HG02852 (cell line): ENCODE measurements at regions not wholly inside any gene's neighbourhood (a gene's known extent, or its start where the extent isn't known, plus 50 kb on each side); places are given as distances from the start of the nearest gene placed in this dataset.
A peak's percentile ranks its signal among the peaks of the same experiment; 100 is the strongest.
"Not testable (repeated sequence)": the region's sequence is repeated elsewhere in the genome, so short reads cannot be mapped to it uniquely, and the experiment has no call there.

Experiments used
- ATAC-seq: cut with Tn5 transposase; IDR thresholded peaks from one replicate; pipeline ENCODE4 v1.9.1; 2021; ENCODE audit warnings: mild to moderate bottlenecking, moderate library complexity; ENCODE audit not compliant: unreplicated experiment

DNA sequence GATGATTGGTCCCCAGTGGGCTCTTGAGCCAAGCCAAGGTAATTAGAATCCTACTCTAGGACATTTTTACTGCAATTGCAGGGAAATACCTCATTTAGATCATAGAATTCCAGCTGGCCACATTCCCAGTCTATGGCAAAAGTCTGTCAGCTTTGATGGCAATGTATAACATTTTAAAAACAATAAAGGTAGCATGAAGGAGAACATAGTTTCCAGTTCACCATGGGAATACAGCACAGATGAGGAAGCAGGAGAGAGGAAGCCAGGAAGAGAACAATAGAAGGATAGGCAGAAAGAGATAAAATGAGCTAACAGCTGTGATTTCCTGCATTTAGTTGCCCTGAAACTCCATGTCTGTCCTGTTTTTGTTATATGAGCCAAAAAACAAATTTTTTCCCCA, 897.3 kb upstream of the DDX18 start:
- ATAC-seq = no peak

DNA sequence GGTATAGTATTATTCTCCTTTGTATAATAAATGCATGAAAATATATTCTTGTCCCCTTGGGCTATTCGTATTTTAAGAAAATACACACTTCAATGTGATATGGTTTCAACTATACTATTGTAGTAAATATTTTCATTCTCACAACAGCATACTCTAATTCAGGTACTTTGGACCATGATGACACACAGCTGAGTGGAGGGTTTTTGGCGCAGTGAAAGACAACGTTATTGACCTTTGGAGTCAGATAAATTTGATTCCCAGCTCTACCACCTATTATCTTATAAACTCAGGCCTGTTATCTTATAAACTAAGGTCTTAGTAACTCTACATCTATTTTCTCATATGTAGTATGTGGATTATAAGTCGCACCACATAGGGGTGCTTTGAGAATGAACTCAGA, 895.9 kb upstream of the DDX18 start:
- no peak for ATAC-seq

DNA sequence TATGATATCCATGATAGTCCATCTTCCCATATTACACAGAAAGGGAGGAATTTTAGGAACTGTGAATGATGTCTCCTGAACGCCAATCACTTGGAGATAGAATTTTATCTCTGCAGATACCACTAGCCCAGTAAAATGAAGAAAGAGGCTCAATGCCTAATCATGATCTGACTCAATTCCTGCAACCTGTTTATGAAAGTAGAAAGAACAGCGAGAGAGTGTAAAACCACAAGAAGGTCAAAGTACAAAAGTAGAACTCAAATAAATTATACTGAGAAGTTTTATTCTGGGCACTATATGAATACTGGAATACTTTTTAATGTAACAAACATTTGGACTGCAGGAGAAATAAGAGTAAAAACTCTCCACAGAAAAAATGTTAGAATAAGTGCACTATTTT, 892.1 kb upstream of the DDX18 start:
- no peak for ATAC-seq

DNA sequence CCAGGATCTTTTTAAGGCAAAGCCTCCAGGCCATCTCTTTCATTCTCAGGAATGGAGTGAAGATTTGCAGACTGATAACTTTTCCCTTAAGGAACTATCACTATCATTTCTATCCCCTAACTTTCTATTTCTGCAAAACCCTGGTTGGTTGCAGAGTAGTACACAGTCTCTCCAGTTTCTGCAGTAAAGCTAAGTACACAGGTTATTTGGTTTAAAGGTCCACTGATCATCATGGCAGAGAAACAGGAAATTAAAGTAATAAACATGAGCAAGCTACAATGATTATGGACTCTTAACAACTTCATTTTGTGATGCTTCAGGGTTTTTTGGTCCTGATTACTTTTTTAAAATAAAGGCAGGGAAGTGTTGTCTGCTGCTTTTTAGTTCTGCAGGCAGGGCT, 890.0 kb upstream of the DDX18 start:
- ATAC-seq = no peak

DNA sequence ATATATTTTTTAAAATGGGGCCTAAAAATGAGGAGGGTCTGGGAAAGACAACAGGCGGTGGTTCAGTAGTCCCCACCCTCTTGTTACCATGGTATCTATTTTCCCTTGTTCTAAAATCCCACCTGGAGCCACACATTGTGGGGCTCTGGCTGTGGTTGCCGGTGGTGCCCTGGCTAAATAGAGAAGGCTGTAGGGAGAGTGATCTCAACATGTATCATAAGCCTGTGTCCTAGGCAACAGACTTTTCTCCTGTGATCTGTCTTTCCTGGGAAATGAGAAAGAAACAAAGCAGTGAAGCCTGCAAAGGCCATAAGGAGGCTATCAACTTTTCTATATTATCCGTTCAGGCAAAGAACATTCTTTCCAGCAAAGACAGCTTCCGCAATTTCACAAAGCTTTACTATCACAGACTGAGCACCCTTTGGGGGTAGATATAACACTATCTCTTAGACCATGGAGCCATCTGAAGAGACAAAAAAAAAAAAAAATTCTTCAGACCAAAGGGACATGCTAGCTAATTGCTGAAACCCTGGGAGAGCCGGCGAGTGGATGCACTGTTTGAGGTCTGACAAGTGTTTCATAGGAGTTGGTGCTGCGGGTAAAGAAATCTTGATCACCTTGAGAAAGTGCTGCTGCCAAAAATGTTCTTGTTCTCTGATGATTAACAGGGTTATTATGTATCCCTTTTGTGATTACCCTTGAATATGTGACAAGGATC, 879.2 kb upstream of the DDX18 start:
- ATAC-seq = no peak

DNA sequence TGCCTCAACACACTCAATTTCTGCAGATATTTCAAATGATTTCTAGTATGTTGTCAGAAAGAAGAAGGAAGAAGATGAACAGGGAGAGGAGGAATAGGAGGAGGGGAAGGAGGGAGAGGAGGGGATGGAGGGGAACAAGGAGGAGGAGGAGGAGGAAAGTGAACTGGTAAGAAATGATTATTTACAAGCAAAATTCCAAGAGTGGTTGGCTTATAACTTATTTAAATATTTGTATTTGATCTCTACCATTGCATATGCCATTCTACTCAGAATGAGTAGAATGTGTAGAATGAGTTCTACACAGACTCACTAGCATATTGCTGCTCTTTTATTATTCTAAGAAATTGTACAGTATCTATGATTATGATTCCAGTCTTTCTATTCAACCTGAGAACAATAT, 866.2 kb upstream of the DDX18 start:
- no peak for ATAC-seq

DNA sequence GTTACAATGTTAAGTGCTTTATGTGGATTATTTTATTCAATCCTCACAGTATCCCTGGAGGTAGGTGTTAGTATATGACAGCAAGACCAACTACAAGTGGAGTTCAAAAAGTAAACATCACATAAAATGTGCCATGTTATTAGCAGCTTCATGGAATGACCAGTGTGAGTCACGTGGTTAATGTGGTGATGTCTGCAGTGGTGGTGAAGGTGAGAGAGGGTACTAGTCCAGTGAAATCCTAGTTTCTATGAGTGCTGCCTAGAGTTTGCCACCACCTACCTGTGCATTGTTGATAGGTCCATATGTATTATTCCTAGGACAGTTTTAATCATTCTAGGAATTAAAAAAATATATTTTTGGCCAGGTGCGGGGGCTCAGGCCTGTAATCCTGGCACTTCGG, 865.2 kb upstream of the DDX18 start:
- ATAC-seq = no peak

DNA sequence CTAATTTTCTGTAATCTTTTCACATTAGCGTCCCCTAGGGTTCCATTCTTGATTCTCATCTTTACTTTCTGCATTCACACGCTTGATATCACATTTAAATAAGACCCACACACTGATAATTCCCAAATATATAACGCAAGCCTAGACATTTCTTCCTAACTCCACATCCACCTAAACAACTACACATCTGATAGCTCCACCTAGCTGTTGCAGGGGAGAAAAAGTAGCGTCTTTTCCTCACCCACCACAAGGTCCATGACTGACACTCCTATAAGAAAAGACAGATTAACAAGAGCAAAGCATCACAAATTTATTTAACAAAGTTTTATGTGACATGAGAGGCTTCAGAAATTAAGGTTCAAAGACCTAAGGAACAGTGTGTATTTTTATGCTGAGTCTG, 862.2 kb upstream of the DDX18 start:
- no peak for ATAC-seq

DNA sequence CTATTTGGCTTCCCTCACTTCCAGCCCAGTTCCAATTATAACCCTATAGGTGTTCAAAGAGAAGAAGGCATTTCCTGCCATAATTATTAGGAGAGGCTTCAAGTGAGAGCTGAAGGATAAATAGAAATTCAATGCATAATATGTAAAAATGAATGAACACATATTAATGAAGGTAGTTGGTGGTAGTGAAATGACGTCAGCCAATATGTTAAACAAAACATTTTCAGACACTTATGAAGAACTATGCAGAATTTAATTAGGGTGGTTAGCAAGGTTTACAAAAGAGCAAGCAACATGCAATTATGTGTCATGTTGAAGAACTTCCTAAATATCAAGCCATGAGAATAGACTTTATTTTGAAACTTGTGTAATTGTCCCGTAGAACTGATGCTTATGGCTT, 858.8 kb upstream of the DDX18 start:
- ATAC-seq = no peak

DNA sequence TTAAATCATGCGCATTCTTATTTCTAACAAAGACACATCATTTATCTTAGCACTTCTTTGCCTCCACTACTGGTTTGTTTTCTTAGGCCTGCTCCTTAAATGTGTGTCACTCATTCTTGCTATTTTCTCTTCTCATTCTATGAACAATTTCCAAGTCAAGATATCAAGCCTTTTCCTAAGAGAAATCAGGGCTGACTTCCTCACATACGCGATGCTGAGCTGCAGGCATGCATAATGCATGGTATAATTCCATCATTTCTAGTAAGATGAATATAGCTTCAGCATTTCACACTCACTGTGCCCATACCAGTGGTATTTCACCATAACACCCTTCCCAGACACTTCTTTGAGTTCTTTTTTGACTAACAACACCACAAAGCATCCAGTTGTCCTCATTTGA, 838.9 kb upstream of the DDX18 start:
- ATAC-seq = no peak

DNA sequence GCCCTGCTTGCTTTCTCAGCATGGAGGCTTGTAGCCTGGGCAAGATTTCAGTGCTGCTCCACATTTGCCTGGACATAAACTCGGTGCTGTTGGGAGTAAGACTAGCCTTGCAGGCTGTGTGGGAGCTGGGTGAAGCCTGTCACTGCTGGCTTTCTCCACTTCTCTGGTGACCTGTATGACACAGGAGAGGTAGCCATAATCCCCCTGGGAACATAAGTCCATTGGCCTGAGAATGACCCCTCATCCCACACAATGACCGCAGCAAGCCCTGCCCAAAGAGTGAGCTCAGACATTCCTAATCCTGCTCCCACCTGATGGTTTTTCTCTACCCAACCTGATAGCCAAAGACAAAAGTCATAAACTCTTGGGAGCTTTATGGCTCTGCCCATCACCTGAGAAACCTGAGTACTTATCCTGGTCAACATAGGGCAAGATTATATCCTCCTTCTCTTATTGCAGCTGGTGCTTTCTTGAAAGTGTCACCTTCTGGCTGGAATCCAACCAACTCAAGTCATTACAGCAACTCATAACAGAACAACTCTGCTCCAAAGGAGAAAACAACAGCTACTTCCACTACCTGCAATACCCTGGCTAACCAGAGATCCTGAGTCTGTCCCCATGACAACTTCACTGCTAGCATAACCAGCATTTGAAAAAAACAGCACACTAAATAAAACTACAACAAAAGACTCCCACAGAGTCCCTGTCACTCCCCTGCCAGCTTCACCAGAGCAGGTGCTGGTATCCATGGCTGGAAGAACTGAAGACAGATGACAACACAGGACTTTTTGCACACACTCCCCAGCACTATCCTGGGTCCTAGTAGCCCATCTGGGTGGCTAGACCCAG, 834.4 kb upstream of the DDX18 start:
- ATAC-seq = no peak

DNA sequence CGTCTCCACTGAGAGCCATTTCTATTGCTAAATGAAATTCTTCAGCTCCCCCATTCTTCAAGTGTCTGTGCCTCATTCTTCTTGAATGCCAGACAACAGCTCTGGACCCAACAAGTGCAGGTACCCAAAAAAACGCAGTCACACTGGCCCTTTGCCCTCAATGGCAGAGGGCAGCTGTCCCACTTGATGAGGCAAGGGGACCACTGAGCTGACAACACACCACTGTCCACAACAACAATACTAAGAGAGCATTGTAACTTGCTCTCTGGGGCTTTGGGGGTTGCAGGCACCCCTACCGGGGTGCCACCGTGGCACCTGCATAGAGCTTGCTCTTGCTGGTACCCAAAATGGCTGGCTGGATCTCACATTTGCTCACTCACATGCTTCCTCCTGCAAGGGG, 827.0 kb upstream of the DDX18 start:
- ATAC-seq = no peak

DNA sequence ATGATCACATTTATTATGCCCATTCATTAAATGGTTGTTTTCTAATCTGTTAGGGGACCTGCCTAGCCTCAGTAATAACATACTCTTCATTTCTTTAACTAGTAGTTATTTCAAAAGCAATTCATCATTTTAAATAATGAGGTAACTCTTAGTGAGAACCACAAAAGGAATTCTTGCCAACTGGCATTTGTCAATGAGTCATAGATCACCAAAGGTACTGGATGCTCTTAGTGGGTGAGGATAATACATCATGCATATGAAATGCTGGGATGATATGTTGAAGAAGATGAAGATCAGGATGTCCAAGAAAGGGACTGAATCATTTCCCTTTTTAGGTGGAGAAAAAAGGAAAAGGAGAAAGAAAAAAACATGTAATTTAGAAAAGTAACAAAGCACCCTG, 826.2 kb upstream of the DDX18 start:
- no peak for ATAC-seq

DNA sequence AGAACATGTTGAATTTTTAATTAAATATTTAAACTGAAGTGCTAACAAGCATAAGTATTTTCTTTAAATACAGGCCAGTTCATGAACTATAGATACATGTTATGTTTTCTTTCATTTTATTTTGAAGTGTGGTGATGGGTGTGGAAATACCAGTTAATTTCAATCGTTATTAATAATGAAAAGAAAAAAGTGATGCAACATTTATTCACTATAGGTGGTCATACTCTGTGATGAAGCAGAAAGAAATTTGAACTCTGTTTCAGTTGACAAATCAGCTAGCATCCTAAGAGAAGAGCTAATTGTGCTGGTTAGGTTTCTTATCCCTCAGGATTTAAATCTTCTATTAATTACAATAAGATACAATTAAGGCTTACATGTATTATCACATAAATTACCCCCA, 795.1 kb upstream of the DDX18 start:
- ATAC-seq = no peak

DNA sequence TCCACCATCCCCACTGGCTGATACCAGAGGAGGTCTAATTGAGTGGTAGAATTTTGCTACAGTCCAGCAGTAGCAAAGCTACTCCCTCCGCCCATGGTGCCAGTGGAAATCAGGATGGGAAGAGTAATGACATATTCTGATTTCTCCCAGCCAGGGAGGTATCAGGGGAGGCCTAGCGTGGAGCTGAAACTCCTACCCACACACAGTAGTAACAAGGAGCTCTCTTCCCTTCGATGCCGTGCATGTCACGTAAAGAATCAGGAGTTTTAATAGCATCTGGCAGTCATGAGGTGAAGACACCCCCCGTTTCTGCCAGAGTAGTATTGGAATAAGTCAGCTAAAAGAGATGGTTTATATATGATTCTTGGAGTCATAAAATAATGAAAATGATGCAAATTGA, 786.8 kb upstream of the DDX18 start:
- no peak for ATAC-seq

DNA sequence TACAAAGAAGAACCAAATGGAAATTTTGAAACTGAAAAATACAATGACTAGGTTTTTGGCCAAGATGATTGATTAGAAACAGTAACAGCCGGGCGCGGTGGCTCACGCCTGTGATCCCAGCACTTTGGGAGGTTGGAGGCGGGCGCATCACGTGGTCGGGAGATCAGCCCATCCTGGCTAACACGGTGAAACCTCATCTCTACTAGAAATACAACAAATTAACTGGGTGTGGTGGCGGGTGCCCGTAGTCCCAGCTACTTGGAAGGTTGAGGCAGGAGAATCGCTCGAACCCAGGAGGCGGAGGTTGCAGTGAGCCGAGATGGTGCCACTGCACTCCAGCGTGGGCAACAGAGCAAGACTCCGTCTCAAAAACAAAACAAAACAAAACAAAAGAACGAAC, 785.8 kb upstream of the DDX18 start:
- not testable (repeated sequence) for ATAC-seq

DNA sequence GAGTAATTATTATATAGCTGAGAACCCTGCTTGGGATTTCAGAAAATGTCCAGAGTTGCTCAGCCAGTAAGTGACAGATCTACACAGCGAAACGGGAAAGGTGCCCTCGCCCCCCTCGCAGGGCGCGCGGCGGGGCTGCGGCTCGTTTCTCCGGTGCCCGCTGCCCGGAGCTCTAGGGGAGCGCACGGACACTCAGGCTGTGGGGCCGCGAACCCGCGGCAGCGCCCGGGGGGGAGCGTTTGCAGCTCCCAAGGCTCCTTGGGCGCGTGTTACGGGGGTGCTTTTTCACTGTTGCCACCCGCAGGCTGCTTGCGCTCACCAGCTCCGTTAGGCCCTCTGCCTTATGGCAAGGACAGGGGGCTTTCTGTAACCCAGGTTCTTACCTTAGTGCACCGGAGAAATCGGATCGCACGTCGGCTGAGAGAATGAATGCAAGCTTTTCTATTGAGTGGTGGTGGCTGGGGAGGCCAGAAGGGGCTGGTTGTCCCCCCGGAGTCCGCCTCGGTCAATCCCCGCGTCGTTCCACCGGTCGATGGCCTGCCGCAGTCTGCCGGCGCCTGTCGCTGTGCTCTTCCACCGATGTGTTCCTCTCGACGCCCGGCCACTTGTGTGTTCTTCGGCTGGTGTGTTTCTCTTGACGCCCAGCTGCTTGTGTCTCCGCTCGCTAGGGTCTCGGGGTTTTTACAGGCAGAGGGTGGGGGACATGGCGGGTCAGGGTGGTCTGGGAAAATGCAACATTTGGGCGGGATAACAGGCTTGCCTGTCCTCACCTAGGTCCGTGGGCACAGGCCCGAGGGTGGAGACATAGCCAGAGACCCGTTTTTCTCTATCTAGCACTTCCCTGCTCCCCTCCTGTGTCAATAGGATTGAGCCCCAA, 758.8 kb upstream of the DDX18 start:
- ATAC-seq = no peak

DNA sequence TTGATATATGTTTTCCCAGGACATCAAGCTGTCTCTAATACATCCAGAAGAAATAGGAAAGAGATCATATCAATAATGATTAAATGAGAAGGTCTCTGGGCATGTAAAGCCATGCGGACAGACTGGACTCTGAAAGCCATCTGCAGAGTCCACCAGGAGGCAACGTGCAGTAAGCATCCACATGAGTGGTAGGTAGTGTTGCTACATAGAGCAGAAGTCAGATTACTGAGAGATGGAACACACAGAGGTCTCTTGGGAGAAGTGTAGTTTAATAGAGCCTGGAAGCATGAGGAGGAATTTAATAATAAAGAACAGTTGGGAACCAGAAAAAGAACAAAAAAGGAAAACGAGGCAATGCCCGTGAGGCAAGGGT, 758.1 kb upstream of the DDX18 start:
- no peak for ATAC-seq

DNA sequence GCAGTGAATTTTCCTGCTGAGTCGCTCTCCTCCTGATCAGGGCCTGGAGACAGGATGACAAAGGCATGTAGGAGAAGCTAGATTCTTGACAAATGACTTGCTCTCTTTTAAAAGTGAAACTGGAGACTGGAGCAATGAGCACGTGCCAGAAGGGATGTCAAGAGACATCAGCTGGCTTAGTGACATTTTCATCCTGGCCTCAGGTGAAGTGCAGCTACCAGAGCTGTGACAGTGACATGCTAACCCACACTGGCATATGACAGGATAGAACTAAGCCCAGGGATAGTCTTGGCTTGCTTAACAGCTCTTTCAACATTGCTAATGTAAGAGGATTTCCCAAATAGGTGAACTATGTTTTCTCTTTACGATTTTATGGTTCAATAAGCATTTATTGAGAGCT, 757.5 kb upstream of the DDX18 start:
- ATAC-seq = no peak

DNA sequence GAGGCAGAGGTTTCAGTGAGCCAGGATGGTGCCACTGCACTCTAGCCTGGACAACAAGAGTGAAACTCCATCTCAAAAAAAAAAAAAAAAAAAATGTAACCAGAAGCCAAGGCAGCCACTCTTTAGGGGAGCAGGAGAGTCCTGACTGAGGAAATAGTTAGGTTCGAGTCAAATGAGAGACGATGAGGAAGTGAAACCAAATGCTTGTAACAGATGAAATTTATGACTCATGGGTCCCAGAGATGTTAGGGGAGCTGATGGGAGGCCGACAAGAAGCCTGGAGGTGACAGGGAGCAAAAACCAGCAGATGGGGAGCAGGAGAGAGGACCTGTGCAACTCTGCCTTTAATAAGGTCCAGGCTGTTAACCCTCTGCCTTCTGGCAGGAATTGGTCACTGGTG, 756.1 kb upstream of the DDX18 start:
- ATAC-seq = peak; percentile 93

DNA sequence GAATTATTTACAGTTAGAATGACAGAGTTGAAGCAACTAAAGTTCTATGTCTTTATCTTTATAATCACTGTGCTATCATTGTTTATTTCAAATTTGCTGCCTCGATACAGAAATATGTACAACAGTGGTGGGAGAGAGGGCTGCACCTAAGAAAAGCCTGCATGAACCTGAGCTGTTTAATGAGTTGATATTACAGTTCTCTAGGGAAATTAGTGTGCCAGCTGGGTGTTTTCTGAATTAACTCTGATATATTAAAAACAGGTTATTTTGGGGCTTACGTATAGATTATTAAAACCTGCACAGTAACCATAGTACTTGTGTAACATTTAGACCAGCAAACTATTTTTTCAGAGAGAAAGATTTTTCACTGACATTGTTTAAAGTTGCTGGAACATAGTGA, 750.5 kb upstream of the DDX18 start:
- no peak for ATAC-seq

DNA sequence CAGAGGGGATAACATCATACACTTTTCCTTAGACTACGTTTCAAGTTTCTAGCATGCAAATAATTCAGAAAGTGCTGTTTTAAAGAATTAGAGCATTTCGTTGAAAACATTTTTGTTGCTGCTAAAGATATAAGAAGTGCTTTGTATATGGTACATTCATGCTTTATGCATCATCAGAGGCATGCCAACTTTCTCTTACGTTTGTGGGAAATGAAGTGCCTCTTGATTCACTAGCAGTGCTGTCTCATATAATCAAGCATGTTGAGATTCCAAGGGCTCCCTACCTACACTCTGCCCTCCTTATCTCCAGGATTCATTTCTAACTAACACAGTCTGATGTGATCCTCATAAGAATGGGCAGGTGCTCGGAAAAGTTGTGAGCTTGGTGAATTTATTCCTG, 748.6 kb upstream of the DDX18 start:
- ATAC-seq = no peak
